H1 (cell line): ENCODE measurements at regions not wholly inside any gene's neighbourhood (a gene's known extent, or its start where the extent isn't known, plus 50 kb on each side); places are given as distances from the start of the nearest gene placed in this dataset.

Experiments used
- CTCF ChIA-PET: fragments of 300-600 bp; sonication (Branson Sonifier 250); formaldehyde crosslinking; loops from one replicate; lab custom pipeline; 2021; ENCODE audit not compliant: partially characterized antibody; lab: Charles Lee
- POLR2A ChIA-PET: fragments of 300-600 bp; sonication (Branson Sonifier 250); formaldehyde crosslinking; loops from one replicate; lab custom pipeline; 2021; ENCODE audit warnings: inconsistent platforms; ENCODE audit not compliant: partially characterized antibody; lab: Charles Lee
- DNase-seq, 2 experiments: peaks; one replicate each; pipeline versions ENCODE4 v3.0.0 to v3.0.0-alpha.2; 2010 to 2022; ENCODE audit warnings: low spot score in 2 of 2, low read depth in 1 of 2, mixed read lengths in 1 of 2
- FAIRE-seq: peaks from 2 replicates; lab custom pipeline; 2011; peaks lifted over from hg19 to GRCh38; lab: Jason Lieb, UNC
- H2AFZ ChIP-seq: 2 replicates; pipeline ENCODE4 v1.8.1; 2012; ENCODE audit warnings: low read length, inconsistent platforms
- H2AK5ac ChIP-seq: 2 replicates; pipeline ENCODE4 v1.6.1; 2013; ENCODE audit warnings: low read depth, low read length
- H2BK120ac ChIP-seq: replicated peaks from 2 replicates; pipeline ENCODE3; 2013; ENCODE audit warnings: low read depth, low read length, inconsistent platforms
- H2BK12ac ChIP-seq: 2 replicates; pipeline ENCODE4 v1.6.1; 2013; ENCODE audit warnings: low read depth, low read length
- H2BK15ac ChIP-seq: 2 replicates; pipeline ENCODE4 v1.6.1; 2013; ENCODE audit warnings: low read length
- H2BK20ac ChIP-seq: 2 replicates; pipeline ENCODE4 v1.6.1; 2013; ENCODE audit warnings: low read length
- H2BK5ac ChIP-seq: 2 replicates; pipeline ENCODE4 v1.6.1; 2013; ENCODE audit warnings: low read depth, low read length
- H3K14ac ChIP-seq: 2 replicates; pipeline ENCODE4 v1.6.1; 2013; ENCODE audit warnings: inconsistent platforms; ENCODE audit not compliant: insufficient read length
- H3K18ac ChIP-seq: 2 replicates; pipeline ENCODE4 v1.6.1; 2013; ENCODE audit warnings: low read length; ENCODE audit errors: extremely low read depth
- H3K23ac ChIP-seq: 2 replicates; pipeline ENCODE4 v1.6.1; 2013; ENCODE audit warnings: inconsistent platforms; ENCODE audit not compliant: insufficient read length
- H3K23me2 ChIP-seq: 2 replicates; pipeline ENCODE4 v1.6.1; 2013; ENCODE audit warnings: low read depth, low read length
- H3K27ac ChIP-seq: 2 replicates; pipeline ENCODE4 v1.6.1; 2011; ENCODE audit warnings: low read depth, low read length, inconsistent platforms
- H3K27me3 ChIP-seq, 4 experiments: replicated peaks in 1 of 4; 1 replicate in 1 of 4; 2 replicates in 3 of 4; pipeline versions ENCODE4 v1.6.1 to v1.8.1; 2011 to 2013; ENCODE audit warnings: low read length in 3 of 4, mild to moderate bottlenecking in 3 of 4, inconsistent platforms in 2 of 4, mixed read lengths in 2 of 4, moderate library complexity in 1 of 4; ENCODE audit not compliant: control insufficient read depth in 3 of 4, insufficient read depth in 3 of 4; ENCODE audit errors: extremely low read depth in 1 of 4
- H3K36me3 ChIP-seq, 4 experiments: 2 replicates each; pipeline versions ENCODE4 v1.6.1 to v1.8.1; 2011 to 2013; ENCODE audit warnings: mild to moderate bottlenecking in 4 of 4, low read length in 3 of 4, moderate library complexity in 2 of 4, control low read depth in 1 of 4, inconsistent platforms in 1 of 4; ENCODE audit not compliant: insufficient read depth in 4 of 4, control insufficient read depth in 2 of 4
- H3K4ac ChIP-seq: replicated peaks from 2 replicates; pipeline ENCODE3; 2013; ENCODE audit warnings: low read length, low read depth, mixed read lengths, inconsistent platforms; ENCODE audit not compliant: insufficient read length
- H3K4me1 ChIP-seq, 4 experiments: replicated peaks in 1 of 4; 1 replicate in 1 of 4; 2 replicates in 3 of 4; pipeline versions ENCODE4 v1.6.1 to v1.8.1; 2011 to 2013; ENCODE audit warnings: low read length in 3 of 4, inconsistent platforms in 2 of 4, mixed read lengths in 1 of 4; ENCODE audit not compliant: insufficient read depth in 4 of 4, control insufficient read depth in 3 of 4
- H3K4me2 ChIP-seq, 2 experiments: 2 replicates each; pipeline versions ENCODE4 v1.6.1 to v1.8.1; 2011 to 2013; ENCODE audit warnings: low read depth in 2 of 2, low read length in 2 of 2, control low read depth in 1 of 2, inconsistent platforms in 1 of 2, mild to moderate bottlenecking in 1 of 2; ENCODE audit not compliant: insufficient read depth in 1 of 2
- H3K4me3 ChIP-seq, 4 experiments: fragments of 200-600, 300-600 bp in 1 of 4; sonication (generic), shearing (Covaris generic), sonication (Bioruptor Twin) in 1 of 4; 2 replicates each; pipeline versions ENCODE4 v1.5.1 to v1.8.1; 2011 to 2016; ENCODE audit warnings: low read length in 4 of 4, low read depth in 3 of 4, control low read depth in 2 of 4, inconsistent platforms in 2 of 4, mild to moderate bottlenecking in 2 of 4, mixed read lengths in 1 of 4, moderate library complexity in 1 of 4; ENCODE audit not compliant: insufficient read depth in 2 of 4; ENCODE audit errors: extremely low read depth in 1 of 4
- H3K56ac ChIP-seq: replicated peaks from 2 replicates; pipeline ENCODE3; 2013; ENCODE audit warnings: low read depth, mild to moderate bottlenecking, mixed read lengths, low read length, inconsistent platforms; ENCODE audit not compliant: insufficient read length
- H3K79me1 ChIP-seq: 2 replicates; pipeline ENCODE4 v1.6.1; 2013; ENCODE audit warnings: low read depth, low read length, control low read depth
- H3K79me2 ChIP-seq, 2 experiments: 2 replicates each; pipeline versions ENCODE4 v1.6.1 to v1.8.1; 2012 to 2013; ENCODE audit warnings: low read length in 2 of 2, mild to moderate bottlenecking in 2 of 2, inconsistent platforms in 1 of 2; ENCODE audit not compliant: insufficient read depth in 2 of 2, control insufficient read depth in 1 of 2
- H3K9ac ChIP-seq, 4 experiments: replicated peaks in 1 of 4; 1 replicate in 1 of 4; 2 replicates in 3 of 4; pipeline versions ENCODE4 v1.6.1 to v1.8.1; 2011 to 2013; ENCODE audit warnings: low read depth in 3 of 4, low read length in 3 of 4, control low read depth in 2 of 4, mild to moderate bottlenecking in 2 of 4, moderate library complexity in 2 of 4, inconsistent platforms in 1 of 4; ENCODE audit errors: extremely low read depth in 1 of 4
- H3K9me3 ChIP-seq, 2 experiments: 2 replicates each; pipeline versions ENCODE4 v1.6.1 to v1.8.1; 2012 to 2013; ENCODE audit warnings: mild to moderate bottlenecking in 2 of 2, moderate library complexity in 2 of 2, control low read depth in 1 of 2, inconsistent platforms in 1 of 2, low read depth in 1 of 2, low read length in 1 of 2, mixed read lengths in 1 of 2; ENCODE audit not compliant: insufficient read depth in 2 of 2
- H4K20me1 ChIP-seq, 2 experiments: replicated peaks in 1 of 2; 2 replicates each; pipeline versions ENCODE3 to v1.8.1; 2011 to 2013; ENCODE audit warnings: inconsistent platforms in 2 of 2, low read length in 2 of 2, mild to moderate bottlenecking in 1 of 2; ENCODE audit not compliant: insufficient read depth in 2 of 2, control insufficient read depth in 1 of 2
- H4K5ac ChIP-seq: 2 replicates; pipeline ENCODE4 v1.6.1; 2013; ENCODE audit warnings: low read length, low read depth, mixed read lengths, inconsistent platforms; ENCODE audit not compliant: insufficient read length
- H4K8ac ChIP-seq: 2 replicates; pipeline ENCODE4 v1.8.0; 2013; ENCODE audit warnings: mild to moderate bottlenecking, moderate library complexity, low read length, inconsistent platforms; ENCODE audit not compliant: insufficient read depth; ENCODE audit errors: extremely low read depth
- H4K91ac ChIP-seq: replicated peaks from 2 replicates; pipeline ENCODE3; 2013; ENCODE audit warnings: low read length, mixed read lengths, inconsistent platforms; ENCODE audit not compliant: insufficient read length
- CBX5 ChIP-seq: fragments of 300-800, 300-1000 bp; sonication (generic); IDR thresholded peaks from 2 replicates; pipeline ENCODE4 v1.7.1; 2016; ENCODE audit warnings: antibody characterized with exemption, low read length, low read depth
- CBX8 ChIP-seq: fragments of 300-800, 300-1000 bp; sonication (generic); IDR thresholded peaks from 2 replicates; pipeline ENCODE4 v1.7.1; 2016; ENCODE audit warnings: low read depth, low read length, borderline replicate concordance
- CHD1 ChIP-seq: IDR thresholded peaks from 2 replicates; pipeline ENCODE4 v1.6.1; 2012; ENCODE audit warnings: low read depth, low read length, improper control_type of control experiment
- KDM4A ChIP-seq: IDR thresholded peaks from one replicate; pipeline ENCODE4 v1.7.1; 2012; ENCODE audit warnings: low read depth, mild to moderate bottlenecking, moderate library complexity, low read length, inconsistent platforms; ENCODE audit not compliant: severe bottlenecking
- NRF1 ChIP-seq: IDR thresholded peaks from 2 replicates; pipeline ENCODE4 v1.6.1; 2011; ENCODE audit warnings: mild to moderate bottlenecking, low read depth, low read length, improper control_type of control experiment
- POLR2AphosphoS5 ChIP-seq: IDR thresholded peaks from 2 replicates; pipeline ENCODE4 v1.6.1; 2011; ENCODE audit warnings: low read depth, low read length
- RBBP5 ChIP-seq: IDR thresholded peaks from 2 replicates; pipeline ENCODE4 v1.7.1; 2012; ENCODE audit warnings: low read depth, mild to moderate bottlenecking, inconsistent platforms, low read length, moderate library complexity, borderline replicate concordance
- TBP ChIP-seq: IDR thresholded peaks from 2 replicates; pipeline ENCODE4 v1.6.1; 2011; ENCODE audit warnings: low read depth, low read length, improper control_type of control experiment
- WGBS, 2 experiments: shearing (Covaris generic) in 1 of 2; methylation state at CpG; one replicate each; pipeline versions ENCODE4 v1.1.6 to v1.1.7; 2013 to 2015; ENCODE audit warnings: low lambda C conversion rate in 2 of 2, mixed read lengths in 2 of 2, inconsistent platforms in 1 of 2, low coverage in 1 of 2, missing lambda C conversion rate in 1 of 2; ENCODE audit not compliant: insufficient replicate concordance in 2 of 2, insufficient coverage in 1 of 2, insufficient read length in 1 of 2; ENCODE audit errors: extremely low coverage in 1 of 2, missing lambda C conversion rate in 1 of 2; 5-methylcytosine and 5-hydroxymethylcytosine counted together
- TF ChIP-seq, protein P1 (sequence below), 3 experiments: IDR thresholded peaks; 1 replicate in 2 of 3; 2 replicates in 1 of 3; pipeline versions ENCODE4 v1.5.1 to v1.6.1; 2011; ENCODE audit warnings: low read length in 3 of 3, mild to moderate bottlenecking in 3 of 3, inconsistent platforms in 2 of 3, low read depth in 1 of 3, moderate library complexity in 1 of 3; ENCODE audit not compliant: insufficient read depth in 1 of 3; ENCODE audit errors: control extremely low read depth in 1 of 3
- TF ChIP-seq, protein P2 (sequence below): IDR thresholded peaks from 2 replicates; pipeline ENCODE4 v1.6.1; 2012; ENCODE audit warnings: low read length, inconsistent platforms

DNA sequence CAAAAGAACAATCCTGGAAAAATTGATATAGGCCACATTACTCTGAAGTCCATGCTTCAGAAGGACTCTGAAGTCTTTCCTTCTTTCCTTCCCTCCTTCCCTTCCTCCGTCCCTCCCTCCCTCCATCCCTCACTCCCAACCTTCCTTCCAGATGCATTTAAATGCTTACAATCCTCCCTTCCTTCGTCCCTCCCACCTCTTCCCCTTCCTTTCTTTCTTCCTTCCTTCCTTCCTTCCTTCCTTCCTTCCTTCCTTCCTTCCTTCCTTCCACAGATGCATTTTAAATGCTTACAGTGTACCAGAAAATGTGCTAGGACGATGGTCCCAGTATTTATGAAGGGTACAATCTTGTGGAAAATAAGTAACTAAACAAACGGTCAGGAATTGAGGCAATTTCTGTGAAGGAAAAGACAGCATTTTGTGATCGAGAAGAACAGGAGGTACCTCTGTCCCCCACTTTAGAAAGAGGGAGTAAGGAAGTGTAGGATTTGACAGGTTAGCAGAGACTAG lies 181.3 kb upstream of the TUT7 start:
- Histone ChIP-seq H2BK5ac (no peak overlapping the region), H3K79me2 (no peaks in the 10 kb centered on the region), H3K4me2 (no peak overlapping the region), H3K79me1 (no peaks in the 10 kb centered on the region), H3K27ac (no peak overlapping the region), H3K23ac (no peak overlapping the region), H4K8ac (no peak overlapping the region), H3K9ac (no peak overlapping the region), H3K4me1 (no peaks in the 10 kb centered on the region), H2BK120ac (no peak overlapping the region), H3K56ac (no peak overlapping the region), H2AFZ (no peak overlapping the region), H2BK15ac (no peak overlapping the region), H3K14ac (no peak overlapping the region), H3K4me3 (no peak overlapping the region), H2AK5ac (no peak overlapping the region), H4K5ac (no peak overlapping the region), H4K91ac (no peak overlapping the region), H2BK12ac (no peak overlapping the region), H2BK20ac (no peak overlapping the region), H3K36me3 (no peaks in the 10 kb centered on the region), H3K23me2 (no peaks in the 10 kb centered on the region), H3K18ac (no peak overlapping the region), H3K4ac (no peak overlapping the region), H3K27me3 (no peaks in the 10 kb centered on the region), H3K9me3 (no peaks in the 10 kb centered on the region), H4K20me1 (no peaks in the 10 kb centered on the region)
- WGBS, 2 experiments, result 90 to 100% methylated on average over 2 to 5 of the region's 5 CpGs
- DNase-seq, result no peak
- TF ChIP-seq CBX5 (no peak), POLR2AphosphoS5 (no peak), NRF1 (no peak), CHD1 (no peak), CBX8 (no peak), KDM4A (no peak), RBBP5 (no peak), TBP (no peak)
- TF ChIP-seq, protein P1, sequence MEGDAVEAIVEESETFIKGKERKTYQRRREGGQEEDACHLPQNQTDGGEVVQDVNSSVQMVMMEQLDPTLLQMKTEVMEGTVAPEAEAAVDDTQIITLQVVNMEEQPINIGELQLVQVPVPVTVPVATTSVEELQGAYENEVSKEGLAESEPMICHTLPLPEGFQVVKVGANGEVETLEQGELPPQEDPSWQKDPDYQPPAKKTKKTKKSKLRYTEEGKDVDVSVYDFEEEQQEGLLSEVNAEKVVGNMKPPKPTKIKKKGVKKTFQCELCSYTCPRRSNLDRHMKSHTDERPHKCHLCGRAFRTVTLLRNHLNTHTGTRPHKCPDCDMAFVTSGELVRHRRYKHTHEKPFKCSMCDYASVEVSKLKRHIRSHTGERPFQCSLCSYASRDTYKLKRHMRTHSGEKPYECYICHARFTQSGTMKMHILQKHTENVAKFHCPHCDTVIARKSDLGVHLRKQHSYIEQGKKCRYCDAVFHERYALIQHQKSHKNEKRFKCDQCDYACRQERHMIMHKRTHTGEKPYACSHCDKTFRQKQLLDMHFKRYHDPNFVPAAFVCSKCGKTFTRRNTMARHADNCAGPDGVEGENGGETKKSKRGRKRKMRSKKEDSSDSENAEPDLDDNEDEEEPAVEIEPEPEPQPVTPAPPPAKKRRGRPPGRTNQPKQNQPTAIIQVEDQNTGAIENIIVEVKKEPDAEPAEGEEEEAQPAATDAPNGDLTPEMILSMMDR (IDR thresholded peaks at IDR 0.05; ENCODE audit: control extremely low read depth in 1 of 3, insufficient read depth in 1 of 3, low read depth in 1 of 3, low read length in 3 of 3), result no peak
- TF ChIP-seq, protein P2, sequence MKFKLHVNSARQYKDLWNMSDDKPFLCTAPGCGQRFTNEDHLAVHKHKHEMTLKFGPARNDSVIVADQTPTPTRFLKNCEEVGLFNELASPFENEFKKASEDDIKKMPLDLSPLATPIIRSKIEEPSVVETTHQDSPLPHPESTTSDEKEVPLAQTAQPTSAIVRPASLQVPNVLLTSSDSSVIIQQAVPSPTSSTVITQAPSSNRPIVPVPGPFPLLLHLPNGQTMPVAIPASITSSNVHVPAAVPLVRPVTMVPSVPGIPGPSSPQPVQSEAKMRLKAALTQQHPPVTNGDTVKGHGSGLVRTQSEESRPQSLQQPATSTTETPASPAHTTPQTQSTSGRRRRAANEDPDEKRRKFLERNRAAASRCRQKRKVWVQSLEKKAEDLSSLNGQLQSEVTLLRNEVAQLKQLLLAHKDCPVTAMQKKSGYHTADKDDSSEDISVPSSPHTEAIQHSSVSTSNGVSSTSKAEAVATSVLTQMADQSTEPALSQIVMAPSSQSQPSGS, result no peak
- no peak for FAIRE-seq
- ChIA-PET CTCF (no interaction called here), POLR2A (no interaction called here)
